ENCODE measurements at regions not wholly inside any gene's neighbourhood (a gene's known extent, or its start where the extent isn't known, plus 50 kb on each side); places are given as distances from the start of the nearest gene placed in this dataset.

DNA sequence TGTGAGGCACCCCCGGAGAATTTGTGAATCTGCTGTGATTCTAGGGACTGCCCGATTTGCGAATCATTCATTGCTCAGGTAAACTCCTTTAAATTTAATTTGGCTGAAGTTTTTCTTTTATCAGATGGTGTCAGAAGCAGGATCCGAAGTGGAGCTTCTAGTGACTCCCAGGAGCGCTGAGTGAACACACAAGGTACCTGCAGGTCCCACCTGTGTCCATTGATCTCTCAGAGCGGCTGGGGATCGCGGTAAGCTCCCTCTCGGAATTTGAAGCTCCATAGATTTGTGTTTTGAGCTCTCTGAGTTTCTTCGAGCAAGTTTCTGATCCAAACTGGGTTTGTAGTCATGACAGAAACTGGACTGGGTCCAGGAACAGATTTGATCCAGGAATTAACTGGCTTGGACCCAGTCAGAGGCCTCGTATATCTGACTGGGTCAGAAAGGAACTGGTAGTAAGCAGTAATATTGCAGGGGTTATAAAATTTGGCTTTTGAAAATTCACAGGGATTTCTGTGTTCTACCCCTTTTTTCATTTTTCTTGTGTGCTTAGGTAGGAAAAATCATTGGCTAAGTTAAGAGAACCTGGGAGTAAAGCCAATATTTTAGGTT is 56.2 kb upstream of the EDEM3 start:
- TF ChIP-seq, protein P1, sequence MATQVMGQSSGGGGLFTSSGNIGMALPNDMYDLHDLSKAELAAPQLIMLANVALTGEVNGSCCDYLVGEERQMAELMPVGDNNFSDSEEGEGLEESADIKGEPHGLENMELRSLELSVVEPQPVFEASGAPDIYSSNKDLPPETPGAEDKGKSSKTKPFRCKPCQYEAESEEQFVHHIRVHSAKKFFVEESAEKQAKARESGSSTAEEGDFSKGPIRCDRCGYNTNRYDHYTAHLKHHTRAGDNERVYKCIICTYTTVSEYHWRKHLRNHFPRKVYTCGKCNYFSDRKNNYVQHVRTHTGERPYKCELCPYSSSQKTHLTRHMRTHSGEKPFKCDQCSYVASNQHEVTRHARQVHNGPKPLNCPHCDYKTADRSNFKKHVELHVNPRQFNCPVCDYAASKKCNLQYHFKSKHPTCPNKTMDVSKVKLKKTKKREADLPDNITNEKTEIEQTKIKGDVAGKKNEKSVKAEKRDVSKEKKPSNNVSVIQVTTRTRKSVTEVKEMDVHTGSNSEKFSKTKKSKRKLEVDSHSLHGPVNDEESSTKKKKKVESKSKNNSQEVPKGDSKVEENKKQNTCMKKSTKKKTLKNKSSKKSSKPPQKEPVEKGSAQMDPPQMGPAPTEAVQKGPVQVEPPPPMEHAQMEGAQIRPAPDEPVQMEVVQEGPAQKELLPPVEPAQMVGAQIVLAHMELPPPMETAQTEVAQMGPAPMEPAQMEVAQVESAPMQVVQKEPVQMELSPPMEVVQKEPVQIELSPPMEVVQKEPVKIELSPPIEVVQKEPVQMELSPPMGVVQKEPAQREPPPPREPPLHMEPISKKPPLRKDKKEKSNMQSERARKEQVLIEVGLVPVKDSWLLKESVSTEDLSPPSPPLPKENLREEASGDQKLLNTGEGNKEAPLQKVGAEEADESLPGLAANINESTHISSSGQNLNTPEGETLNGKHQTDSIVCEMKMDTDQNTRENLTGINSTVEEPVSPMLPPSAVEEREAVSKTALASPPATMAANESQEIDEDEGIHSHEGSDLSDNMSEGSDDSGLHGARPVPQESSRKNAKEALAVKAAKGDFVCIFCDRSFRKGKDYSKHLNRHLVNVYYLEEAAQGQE (IDR thresholded peaks at IDR 0.05; ENCODE audit: low read depth), result no peak
- TF ChIP-seq TAF1 (IDR thresholded peaks at IDR 0.05; ENCODE audit: low read depth) (no peak), YY1 (IDR thresholded peaks at IDR 0.05; ENCODE audit: low read depth) (no peak), CEBPB (IDR thresholded peaks at IDR 0.05) (no peak)
